Lower lobe of right lung (tissue), 2 donors: ENCODE measurements at regions not wholly inside any gene's neighbourhood (a gene's known extent, or its start where the extent isn't known, plus 50 kb on each side); places are given as distances from the start of the nearest gene placed in this dataset.

Experiments used
- ATAC-seq, 2 donors: fragments of 200-7000 bp; cut with Tn5 transposase; one replicate each; pipeline ENCODE4 v1.9.1; 2020 to 2022; ENCODE audit warnings: mild to moderate bottlenecking in 2 of 2, moderate library complexity in 2 of 2
- DNase-seq: peaks from one replicate; pipeline ENCODE4 v3.0.0-alpha.2; 2020
- H3K27ac ChIP-seq: fragments of 200-600 bp; one replicate; pipeline ENCODE4 v1.8.0; 2022
- H3K27me3 ChIP-seq: fragments of 200-600 bp; one replicate; pipeline ENCODE4 v1.8.0; 2022; ENCODE audit warnings: low read depth
- H3K36me3 ChIP-seq: fragments of 200-600 bp; one replicate; pipeline ENCODE4 v1.8.0; 2022; ENCODE audit warnings: mild to moderate bottlenecking
- H3K4me1 ChIP-seq: fragments of 200-600 bp; one replicate; pipeline ENCODE4 v1.8.0; 2022
- H3K4me3 ChIP-seq: fragments of 200-600 bp; one replicate; pipeline ENCODE4 v1.8.0; 2022; ENCODE audit warnings: mild to moderate bottlenecking
- H3K9me3 ChIP-seq: fragments of 200-600 bp; one replicate; pipeline ENCODE4 v1.8.0; 2022
- intact Hi-C: fragments of 100-400 bp; cut with DNase I; formaldehyde crosslinking; loops from one replicate; pipeline ENCODE4 v1.11.0; 2022
- TF ChIP-seq, protein P1 (sequence below): fragments of 200-600 bp; IDR thresholded peaks from one replicate; pipeline ENCODE4 v1.8.0; 2022; ENCODE audit warnings: antibody characterized with exemption, mild to moderate bottlenecking
- donor health status: DM: no; HTN: yes; CAD: no; lungs with severe emphysema.

DNA sequence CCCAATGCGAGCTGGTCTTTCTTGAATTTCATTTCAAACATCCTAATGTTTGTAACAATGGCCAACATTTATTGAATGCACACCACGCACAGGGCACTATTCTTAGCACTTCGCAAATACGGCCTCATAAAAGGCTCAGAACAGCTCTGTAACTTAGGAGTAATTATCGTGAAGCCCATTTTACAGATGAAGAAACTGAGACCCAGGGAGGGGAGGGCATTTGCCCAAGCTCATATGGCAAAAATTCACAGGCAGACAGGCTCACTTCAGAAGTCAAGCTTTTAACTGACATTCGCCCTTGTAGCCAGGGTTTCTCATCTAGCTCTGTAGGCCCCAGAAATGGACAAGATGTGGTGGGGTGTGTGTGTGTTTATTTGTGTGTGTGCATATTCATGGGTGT, 60.3 kb upstream of the TBX3 start:
- H3K27ac ChIP-seq = no peak overlapping the region
- no peaks in the 10 kb centered on the region for H3K36me3 ChIP-seq
- no peak for ATAC-seq
- H3K9me3 ChIP-seq = no peaks in the 10 kb centered on the region
- peaks cover 10% of the 10 kb centered on the region for H3K4me1 ChIP-seq
- no peak for DNase-seq
- H3K27me3 ChIP-seq = no peaks in the 10 kb centered on the region
- intact Hi-C loops = no loop called here
- TF ChIP-seq, protein P1, sequence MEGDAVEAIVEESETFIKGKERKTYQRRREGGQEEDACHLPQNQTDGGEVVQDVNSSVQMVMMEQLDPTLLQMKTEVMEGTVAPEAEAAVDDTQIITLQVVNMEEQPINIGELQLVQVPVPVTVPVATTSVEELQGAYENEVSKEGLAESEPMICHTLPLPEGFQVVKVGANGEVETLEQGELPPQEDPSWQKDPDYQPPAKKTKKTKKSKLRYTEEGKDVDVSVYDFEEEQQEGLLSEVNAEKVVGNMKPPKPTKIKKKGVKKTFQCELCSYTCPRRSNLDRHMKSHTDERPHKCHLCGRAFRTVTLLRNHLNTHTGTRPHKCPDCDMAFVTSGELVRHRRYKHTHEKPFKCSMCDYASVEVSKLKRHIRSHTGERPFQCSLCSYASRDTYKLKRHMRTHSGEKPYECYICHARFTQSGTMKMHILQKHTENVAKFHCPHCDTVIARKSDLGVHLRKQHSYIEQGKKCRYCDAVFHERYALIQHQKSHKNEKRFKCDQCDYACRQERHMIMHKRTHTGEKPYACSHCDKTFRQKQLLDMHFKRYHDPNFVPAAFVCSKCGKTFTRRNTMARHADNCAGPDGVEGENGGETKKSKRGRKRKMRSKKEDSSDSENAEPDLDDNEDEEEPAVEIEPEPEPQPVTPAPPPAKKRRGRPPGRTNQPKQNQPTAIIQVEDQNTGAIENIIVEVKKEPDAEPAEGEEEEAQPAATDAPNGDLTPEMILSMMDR = no peak
- H3K4me3 ChIP-seq = no peak overlapping the region

DNA sequence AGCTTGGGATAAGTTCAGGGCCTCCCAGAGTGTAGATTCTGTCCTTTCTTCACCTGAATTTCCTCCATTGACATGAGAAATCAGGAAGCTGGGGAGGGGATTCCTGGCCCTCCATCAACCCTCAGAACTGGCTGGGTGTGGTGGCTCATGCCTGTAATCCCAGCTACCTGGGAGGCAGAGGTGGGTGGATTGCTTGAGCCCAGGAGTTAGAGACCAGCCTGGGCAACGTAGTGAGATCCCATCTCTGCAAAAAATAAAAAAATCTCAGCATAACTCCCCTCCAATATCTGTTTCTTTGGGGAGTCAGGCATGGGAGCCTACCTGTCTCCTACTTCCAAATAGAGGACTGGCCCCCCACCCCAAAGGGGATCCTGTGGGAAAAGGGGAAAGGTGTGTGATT, 59.8 kb upstream of the TBX3 start:
- H3K27ac ChIP-seq = no peak overlapping the region
- H3K27me3 ChIP-seq = no peaks in the 10 kb centered on the region
- H3K4me3 ChIP-seq = no peak overlapping the region
- no peak for ATAC-seq
- DNase-seq = no peak
- H3K9me3 ChIP-seq = no peaks in the 10 kb centered on the region
- no peaks in the 10 kb centered on the region for H3K36me3 ChIP-seq
- H3K4me1 ChIP-seq = peaks cover 10% of the 10 kb centered on the region
- intact Hi-C loops = no loop called here
- TF ChIP-seq, protein P1 = no peak

DNA sequence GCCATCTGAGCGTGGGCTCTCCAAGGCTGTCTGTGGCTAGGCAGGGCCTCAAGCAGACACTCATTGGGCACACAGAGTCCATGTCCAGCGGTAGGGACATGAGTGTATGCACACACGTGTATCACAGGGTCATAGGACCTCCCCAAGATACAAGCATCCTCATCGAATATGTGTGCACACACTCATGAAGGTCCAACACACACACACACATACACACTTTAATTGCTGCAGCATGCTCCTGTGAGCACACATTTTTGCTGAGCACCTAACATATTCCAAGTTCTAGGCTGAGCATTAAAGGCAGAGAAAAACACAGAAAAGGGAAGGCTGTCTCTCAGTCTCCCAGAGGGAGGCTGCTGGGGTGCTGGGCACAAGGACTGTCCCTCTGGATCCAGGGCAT, 59.3 kb upstream of the TBX3 start:
- no peaks in the 10 kb centered on the region for H3K27me3 ChIP-seq
- intact Hi-C loops = no loop called here

DNA sequence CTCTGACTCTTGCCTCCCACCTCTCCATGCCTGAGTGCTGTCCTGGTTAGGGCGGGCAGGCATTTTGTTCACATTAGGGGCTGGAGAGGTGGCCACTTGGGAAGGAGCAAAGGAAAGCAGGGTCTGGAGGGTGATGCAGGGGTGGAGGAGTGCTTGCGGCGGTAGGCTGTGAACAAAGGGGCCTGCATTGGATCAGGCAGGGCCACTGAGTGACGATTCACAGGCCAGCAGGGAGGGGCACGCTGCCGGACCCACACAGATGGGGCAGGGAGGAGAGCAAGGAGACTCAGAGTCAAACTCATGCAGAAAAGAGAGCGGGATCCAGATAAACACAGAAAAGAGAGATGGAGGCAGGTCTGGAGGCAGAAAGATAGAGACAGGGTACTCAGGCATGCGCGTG, 58.4 kb upstream of the TBX3 start:
- Histone ChIP-seq H3K27me3 (no peaks in the 10 kb centered on the region), H3K36me3 (no peaks in the 10 kb centered on the region), H3K4me3 (no peak overlapping the region), H3K4me1 (peaks cover 8% of the 10 kb centered on the region), H3K27ac (no peak overlapping the region), H3K9me3 (no peaks in the 10 kb centered on the region)
- intact Hi-C loops = no loop called here
- DNase-seq (no peak), ATAC-seq (no peak)
- TF ChIP-seq, protein P1 = no peak

More for the DNA sequence above, 59.3 kb upstream of the TBX3 start:
- no peaks in the 10 kb centered on the region for H3K36me3 ChIP-seq
- ATAC-seq (no peak), DNase-seq (no peak)
- peaks cover 10% of the 10 kb centered on the region for H3K4me1 ChIP-seq
- TF ChIP-seq, protein P1 = no peak
- no peak overlapping the region for H3K27ac ChIP-seq
- no peaks in the 10 kb centered on the region for H3K9me3 ChIP-seq
- no peak overlapping the region for H3K4me3 ChIP-seq

DNA sequence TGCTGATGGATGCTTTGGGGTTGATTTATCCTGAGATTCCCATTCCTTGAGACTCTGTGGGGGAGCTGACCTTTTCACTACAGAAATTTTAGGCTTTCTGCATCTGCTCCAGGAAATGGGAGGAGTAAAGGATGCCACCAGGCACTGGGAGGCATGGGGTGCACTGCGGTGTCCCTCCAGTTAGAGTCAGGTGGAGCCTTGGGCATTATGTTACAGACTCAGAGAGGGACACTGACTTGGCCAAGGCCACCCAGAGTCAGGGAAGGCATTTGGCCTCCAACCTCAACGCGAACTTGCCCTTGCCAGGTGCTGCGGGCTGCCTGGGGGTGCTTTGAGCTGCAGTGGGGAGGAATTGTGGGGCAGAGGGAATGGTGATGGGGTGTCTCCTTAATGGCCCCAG, 58.0 kb upstream of the TBX3 start:
- intact Hi-C loops = no loop called here
- Histone ChIP-seq H3K27me3 (no peaks in the 10 kb centered on the region), H3K36me3 (no peaks in the 10 kb centered on the region), H3K4me3 (no peak overlapping the region), H3K4me1 (peaks cover 3% of the 10 kb centered on the region), H3K27ac (no peak overlapping the region), H3K9me3 (no peaks in the 10 kb centered on the region)
- peak in 1 of 2 donors; percentile 21 for ATAC-seq
- DNase-seq = no peak
- TF ChIP-seq, protein P1 = no peak

DNA sequence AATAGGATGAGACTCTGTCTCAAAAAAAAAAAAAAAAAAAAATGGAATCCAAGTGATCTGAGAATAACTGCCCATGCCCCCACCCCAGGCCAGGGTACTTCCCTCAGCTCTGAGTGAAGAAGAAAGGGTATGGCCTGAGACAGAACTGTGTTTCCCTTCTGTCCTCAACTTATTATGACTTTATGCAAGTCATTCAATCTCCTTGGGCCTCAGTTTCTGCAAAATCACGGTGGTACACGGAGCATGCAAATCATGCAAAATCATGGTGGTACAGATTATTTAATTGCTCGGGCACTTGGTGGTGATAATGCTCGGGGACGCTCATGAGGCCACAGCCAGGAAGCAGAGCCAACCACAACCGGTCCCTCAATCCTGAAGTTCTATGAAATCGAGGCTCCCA, 56.5 kb upstream of the TBX3 start:
- Histone ChIP-seq H3K4me1 (peaks cover 4% of the 10 kb centered on the region), H3K36me3 (no peaks in the 10 kb centered on the region), H3K9me3 (no peaks in the 10 kb centered on the region), H3K27me3 (peaks cover 10% of the 10 kb centered on the region), H3K4me3 (no peak overlapping the region), H3K27ac (no peak overlapping the region)
- TF ChIP-seq, protein P1 = no peak
- no peak for ATAC-seq
- intact Hi-C loops = no loop called here
- no peak for DNase-seq
